Anterior cingulate cortex (tissue), 58 donors: ENCODE measurements at regions not wholly inside any gene's neighbourhood (a gene's known extent, or its start where the extent isn't known, plus 50 kb on each side); places are given as distances from the start of the nearest gene placed in this dataset.
"Not testable (repeated sequence)": the region's sequence is repeated elsewhere in the genome, so short reads cannot be mapped to it uniquely, and the experiment has no call there.

Experiments used
- DNase-seq, 58 donors: peaks; one replicate each; lab custom pipeline; 2025; lab: John Stamatoyannopoulos, UW

GRCh38 chr4:3602886-3603645, 70.8 kb upstream of the LRPAP1 start:
- not testable (repeated sequence) for DNase-seq

- no peak for DNase-seq
Measured at GRCh38 chr4:3601992-3602391, 69.8 kb upstream of the LRPAP1 start.

GRCh38 chr4:3601108-3601690, 69.0 kb upstream of the LRPAP1 start:
- DNase-seq: not testable (repeated sequence)

- DNase-seq: no peak
Measured at GRCh38 chr4:3599951-3600350, 67.7 kb upstream of the LRPAP1 start.

DNA sequence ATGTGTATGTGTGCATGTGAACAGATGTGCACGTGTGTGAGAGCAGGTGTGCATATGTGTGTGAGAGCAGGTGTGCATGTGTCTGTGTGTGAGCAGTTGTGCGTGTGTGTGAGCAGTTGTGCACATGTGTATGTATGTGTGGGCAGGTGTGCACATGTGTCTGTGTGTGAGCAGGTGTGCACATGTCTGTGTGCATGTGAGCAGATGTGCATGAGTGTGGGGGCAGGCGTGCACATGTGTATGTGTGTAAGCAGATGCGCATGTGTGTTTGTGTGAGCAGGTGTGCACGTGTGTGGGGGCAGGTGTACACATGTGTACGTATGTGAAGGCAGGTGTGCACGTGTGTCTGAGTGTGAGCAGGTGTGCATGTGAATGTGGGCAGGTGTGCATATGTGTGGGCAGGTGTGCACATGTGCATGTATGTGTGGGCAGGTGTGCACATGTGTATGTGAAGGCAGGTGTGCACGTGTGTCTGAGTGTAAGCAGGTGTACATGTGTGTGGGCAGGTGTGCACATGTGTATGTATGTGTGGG, 66.5 kb upstream of the LRPAP1 start:
- DNase-seq: no peak

- not testable (repeated sequence) for DNase-seq
Measured at GRCh38 chr4:3597896-3598505, 65.8 kb upstream of the LRPAP1 start.

- not testable (repeated sequence) for DNase-seq
Measured at GRCh38 chr4:3596957-3597733, 64.9 kb upstream of the LRPAP1 start.

DNA sequence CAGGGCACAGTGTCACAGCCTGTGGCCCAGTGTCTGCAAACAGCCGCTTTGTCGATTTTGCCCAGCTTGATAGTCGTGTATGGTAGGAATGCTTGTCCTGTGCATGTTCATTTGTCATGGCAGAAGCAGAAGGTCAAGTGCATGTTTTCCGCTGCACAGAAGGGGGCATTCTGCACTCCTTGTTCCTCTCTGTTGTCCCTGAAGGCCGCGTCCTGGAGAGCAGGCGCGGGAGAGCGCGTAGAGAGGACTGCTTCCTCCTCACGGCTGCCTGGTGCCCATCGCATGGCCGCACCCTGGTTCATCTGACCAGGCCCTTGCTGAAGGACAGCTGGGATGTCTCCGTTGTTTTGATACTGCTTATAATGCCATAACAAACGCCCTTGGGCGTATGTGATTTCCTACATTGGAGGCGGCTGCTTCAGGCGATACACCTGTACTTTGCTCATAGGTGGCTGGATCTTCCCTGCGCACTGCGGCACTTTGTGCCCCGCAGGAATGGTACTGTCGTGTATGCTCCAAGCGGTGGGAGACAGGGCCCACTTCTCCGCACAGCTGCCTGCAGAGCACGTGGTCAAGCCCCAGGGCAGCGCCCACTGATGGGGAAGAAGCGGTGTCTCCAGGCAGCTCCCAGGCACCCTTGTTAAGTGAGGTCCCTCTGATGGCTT, 63.5 kb upstream of the LRPAP1 start:
- not testable (repeated sequence) for DNase-seq

- DNase-seq: not testable (repeated sequence)
Measured at GRCh38 chr4:3594751-3595150, 62.5 kb upstream of the LRPAP1 start.

DNA sequence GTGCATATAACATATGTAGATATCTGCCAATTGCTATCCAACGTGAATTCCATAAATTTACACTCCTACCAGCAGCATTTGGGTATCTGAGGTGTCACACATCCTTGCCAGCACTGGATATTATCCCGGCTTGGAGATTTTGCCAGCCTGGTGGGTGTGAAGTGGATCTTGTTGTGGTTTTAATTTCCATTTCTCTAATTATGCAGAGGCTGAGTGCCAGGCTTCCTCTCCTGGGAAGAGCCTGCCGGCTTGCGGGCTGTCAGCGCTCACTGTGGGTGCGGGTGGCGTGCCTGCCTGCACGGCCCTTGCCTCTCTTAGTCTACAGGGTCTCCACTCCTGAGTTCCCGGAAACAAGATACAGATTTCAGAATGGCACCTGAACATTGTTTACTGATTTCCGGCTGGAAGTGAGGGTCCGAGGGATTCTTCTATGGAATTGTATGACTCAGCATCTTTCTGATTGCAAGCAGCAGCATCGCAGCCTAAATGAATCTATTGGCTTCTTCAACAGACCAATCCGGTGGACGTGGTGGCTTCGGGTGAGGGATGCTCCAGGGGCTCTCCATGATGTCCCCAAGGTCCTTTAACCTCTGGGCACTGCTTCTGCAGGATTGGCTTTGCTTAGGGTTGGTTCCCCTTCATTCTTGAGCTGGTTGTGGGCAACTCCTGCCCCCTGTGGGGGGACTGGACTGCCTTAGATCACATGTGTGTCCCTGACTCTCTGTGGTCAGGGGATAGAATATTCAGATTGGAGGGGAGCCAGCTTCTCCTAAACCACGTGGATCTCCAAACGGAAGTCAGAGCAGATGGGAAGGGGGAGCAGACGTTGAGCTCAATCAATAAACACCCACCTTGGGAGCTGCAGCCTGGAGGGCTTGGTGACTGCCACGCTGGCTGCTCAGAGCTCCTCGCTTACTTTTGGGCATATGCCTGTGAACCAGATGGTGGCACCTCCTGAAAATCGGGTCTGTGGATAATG, 58.0 kb upstream of the LRPAP1 start:
- peak in 25 of 58 donors; percentile 5 to 61 (median 37) for DNase-seq

- DNase-seq: not testable (repeated sequence)
Measured at GRCh38 chr4:3589379-3589778, 57.2 kb upstream of the LRPAP1 start.

DNA sequence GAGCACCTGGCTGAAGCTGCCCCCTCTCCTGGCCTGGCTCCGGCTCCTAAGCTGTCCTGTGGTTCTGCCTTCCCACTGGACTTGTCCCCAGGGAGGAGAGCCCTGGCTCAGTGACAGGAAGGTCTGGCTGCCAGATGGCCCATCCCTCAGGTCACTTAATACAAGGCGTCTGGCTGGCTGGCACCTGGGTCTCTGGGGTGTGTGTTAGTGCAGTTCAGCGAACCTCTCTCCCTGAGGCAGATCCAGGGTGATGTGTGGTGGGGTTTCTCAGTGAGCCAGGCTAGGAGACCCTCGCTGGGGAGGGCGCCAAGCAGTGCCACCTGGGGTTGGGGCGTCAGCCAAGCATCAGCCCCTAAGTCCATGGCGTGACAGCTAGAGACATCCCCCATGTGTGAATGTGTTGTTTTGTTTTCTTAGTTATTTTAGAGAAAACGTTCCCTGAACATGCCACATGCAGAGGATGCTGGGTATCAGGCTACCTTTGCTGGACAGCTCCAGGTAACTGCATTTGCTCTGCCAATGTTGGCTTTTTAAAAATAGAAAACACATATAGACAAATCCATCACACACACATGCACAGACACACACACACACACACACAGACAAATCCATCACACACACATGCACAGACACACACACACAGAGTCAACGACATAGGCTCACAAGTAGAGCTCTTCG, 56.4 kb upstream of the LRPAP1 start:
- DNase-seq: not testable (repeated sequence)

DNA sequence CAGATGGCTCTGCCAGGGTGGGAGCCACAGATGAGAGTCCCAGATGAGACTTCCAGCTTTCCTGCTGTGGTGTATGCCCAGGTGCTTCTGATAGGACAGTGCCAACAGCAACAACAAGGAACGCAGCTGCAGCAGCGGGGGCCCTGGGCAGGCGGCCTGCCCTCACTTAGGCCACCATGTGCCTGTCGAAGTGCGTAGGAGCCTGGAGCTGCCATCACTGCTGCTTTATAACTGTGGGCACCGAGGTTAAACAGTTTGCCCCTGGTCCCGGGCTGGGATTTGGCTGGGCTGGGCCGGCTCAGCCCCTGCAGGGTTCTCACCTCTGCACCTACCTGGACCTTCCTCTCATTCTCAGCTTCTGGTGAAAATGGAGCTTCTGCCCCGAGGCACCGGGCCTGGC, 54.4 kb upstream of the LRPAP1 start:
- not testable (repeated sequence) for DNase-seq

DNA sequence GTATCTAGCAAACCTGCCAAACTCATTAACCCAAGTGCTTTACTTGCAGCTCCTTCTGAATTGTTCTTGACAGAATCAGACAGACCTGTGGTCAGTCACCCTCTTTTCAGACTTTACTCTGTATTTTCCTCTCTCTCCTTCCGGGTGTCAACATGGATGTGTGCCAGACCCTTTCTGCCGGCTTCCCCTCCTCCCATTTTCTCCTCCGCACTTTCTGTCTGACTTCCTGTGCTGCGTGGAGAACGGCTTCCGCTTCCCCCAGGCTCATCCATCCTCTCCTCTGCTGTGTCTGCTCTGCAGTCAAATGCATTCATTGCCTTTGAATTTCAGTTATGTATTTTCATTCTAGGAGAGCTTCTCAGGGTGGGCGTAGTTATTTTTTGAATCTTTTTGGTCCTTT, 53.3 kb upstream of the LRPAP1 start:
- DNase-seq: peak in 3 of 58 donors; percentile 3 to 9 (median 3)

- DNase-seq: no peak
Measured at GRCh38 chr4:3582091-3582475, 49.9 kb upstream of the LRPAP1 start.
